ENCODE measurements at regions not wholly inside any gene's neighbourhood (a gene's known extent, or its start where the extent isn't known, plus 50 kb on each side); places are given as distances from the start of the nearest gene placed in this dataset.
A peak's percentile ranks its signal among the peaks of the same experiment; 100 is the strongest.
"Not testable (repeated sequence)": the region's sequence is repeated elsewhere in the genome, so short reads cannot be mapped to it uniquely, and the experiment has no call there.

DNA sequence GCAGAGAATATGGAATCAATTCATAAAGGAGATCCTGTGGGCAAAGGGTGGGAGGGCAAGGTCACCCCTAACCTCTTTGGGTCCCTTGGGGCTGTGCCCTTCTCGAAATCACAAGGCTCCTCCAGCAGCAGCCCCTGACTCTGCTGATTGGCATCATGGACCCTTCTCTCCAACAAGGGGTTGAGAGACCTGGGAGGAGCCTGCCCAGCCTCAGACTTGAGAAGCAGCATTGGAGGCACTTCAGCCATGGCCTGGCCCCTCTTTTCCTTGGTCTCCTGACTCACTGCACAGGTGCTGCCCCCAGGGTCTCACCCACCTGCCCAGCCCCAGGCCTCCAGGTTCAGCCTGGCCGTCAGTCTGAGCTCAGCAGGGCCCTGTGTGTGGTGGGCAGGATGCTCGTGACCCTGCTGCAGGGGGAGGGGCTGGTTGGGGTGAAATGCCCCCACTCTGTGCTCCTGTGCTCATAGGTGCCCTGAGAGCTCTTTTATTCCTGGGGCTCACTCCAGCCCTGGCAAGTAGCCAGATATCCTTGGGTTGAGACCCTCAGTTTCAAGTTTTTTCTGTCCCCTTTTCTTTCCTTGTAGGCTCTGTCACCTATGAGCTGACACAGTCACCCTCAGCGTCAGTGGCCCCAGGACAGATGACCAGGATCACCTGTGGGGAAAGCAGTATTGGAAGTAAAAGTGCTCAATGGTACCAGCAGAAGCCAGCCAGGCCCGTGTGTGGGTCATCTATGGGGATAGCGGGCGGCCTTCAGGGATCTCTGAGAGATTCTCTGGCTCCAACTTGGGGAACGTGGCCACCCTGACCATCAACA lies 110.8 kb downstream of the GGTLC2 start:
- TF ChIP-seq, protein P1, sequence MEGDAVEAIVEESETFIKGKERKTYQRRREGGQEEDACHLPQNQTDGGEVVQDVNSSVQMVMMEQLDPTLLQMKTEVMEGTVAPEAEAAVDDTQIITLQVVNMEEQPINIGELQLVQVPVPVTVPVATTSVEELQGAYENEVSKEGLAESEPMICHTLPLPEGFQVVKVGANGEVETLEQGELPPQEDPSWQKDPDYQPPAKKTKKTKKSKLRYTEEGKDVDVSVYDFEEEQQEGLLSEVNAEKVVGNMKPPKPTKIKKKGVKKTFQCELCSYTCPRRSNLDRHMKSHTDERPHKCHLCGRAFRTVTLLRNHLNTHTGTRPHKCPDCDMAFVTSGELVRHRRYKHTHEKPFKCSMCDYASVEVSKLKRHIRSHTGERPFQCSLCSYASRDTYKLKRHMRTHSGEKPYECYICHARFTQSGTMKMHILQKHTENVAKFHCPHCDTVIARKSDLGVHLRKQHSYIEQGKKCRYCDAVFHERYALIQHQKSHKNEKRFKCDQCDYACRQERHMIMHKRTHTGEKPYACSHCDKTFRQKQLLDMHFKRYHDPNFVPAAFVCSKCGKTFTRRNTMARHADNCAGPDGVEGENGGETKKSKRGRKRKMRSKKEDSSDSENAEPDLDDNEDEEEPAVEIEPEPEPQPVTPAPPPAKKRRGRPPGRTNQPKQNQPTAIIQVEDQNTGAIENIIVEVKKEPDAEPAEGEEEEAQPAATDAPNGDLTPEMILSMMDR (IDR thresholded peaks at IDR 0.05), result no peak
- Histone ChIP-seq H3K9me3 (no peaks in the 10 kb centered on the region), H3K4me3 (no peak overlapping the region), H3K4me1 (ENCODE audit: low read depth) (no peaks in the 10 kb centered on the region), H3K36me3 (ENCODE audit: low read depth) (no peaks in the 10 kb centered on the region)
- no peak for ATAC-seq
- no peak for DNase-seq
- intact Hi-C loops (cut with DNase I, micrococcal nuclease), result no loop called here

DNA sequence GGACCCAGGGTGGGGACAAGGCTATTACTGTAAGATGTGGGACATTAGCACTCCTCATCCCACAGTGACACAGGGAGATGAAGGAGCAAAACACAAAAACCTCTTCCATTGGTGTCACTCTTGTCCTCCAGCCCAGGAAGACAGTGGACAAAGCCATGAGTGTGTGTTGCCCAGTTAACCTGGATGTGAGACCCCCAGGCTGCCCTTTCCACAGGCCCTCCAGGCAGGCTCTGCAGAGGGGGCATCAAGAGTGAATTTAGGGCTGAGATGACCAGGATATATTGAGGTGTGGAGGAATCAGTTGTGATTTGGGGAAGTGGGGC lies 111.3 kb downstream of the GGTLC2 start:
- H3K4me3 ChIP-seq, result no peak overlapping the region
- DNase-seq (no peak), ATAC-seq (no peak)
- no peaks in the 10 kb centered on the region for H3K4me1 ChIP-seq (ENCODE audit: low read depth)
- intact Hi-C loops (cut with DNase I, micrococcal nuclease), result no loop called here
- no peaks in the 10 kb centered on the region for H3K36me3 ChIP-seq (ENCODE audit: low read depth)
- no peaks in the 10 kb centered on the region for H3K9me3 ChIP-seq
- TF ChIP-seq, protein P1 (IDR thresholded peaks at IDR 0.05), result no peak

DNA sequence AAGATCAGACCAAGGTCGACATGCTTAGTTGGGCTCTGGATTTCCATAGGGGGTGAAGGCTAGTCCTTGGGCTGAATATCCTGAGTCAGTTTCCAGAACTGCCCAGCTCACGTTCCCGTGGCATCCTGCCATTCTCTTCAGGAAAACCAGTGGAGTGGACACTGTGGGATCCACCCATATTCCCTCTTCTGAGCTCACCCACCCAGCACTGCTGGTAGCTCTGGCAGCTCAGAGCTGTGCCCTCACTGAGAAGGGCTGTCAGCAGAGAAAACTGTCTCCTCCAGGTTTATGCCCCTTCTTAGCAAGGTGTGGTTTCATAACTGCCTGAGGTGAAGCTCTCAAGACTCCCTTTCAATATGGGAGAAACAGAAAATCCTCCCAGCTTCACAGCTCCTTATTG lies 111.7 kb downstream of the GGTLC2 start:
- H3K9me3 ChIP-seq, result no peaks in the 10 kb centered on the region
- ATAC-seq, result no peak
- TF ChIP-seq, protein P1 (IDR thresholded peaks at IDR 0.05), result no peak
- no peaks in the 10 kb centered on the region for H3K4me1 ChIP-seq (ENCODE audit: low read depth)
- intact Hi-C loops (cut with DNase I, micrococcal nuclease), result no loop called here
- H3K4me3 ChIP-seq, result no peak overlapping the region
- no peaks in the 10 kb centered on the region for H3K36me3 ChIP-seq (ENCODE audit: low read depth)
- no peak for DNase-seq

DNA sequence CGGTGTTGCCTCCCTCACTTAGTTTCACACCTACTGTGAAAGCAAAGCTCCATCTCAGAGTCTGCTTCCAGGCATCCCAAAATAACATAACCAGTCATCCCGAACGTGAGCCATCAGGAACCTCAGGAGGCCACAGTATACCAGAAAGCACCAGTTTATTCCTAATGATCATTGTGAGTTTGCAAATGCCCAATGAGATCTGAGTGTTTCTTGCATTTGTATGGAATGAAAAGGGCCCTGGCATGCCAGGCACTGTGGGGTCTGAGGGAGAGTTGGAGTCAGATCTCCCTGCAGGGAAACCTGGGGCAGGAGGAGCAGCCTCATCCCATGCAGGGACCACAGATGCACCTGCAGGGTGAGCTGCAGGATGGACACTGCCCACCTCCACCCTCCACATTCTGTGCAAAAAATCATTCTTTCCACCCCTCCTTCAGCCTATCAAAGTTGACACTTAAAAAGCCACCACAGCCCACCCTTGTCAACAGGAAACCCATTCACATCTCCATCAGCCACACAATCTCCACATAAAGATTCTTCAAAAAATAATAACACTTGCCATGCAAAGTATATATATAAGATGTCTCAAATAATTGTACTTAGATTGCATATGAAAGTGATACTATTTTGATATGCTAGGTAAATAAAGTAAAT lies 112.3 kb downstream of the GGTLC2 start:
- H3K4me3 ChIP-seq; DNase-seq; H3K36me3 ChIP-seq (ENCODE audit: low read depth); H3K4me1 ChIP-seq (ENCODE audit: low read depth); intact Hi-C loops (cut with DNase I, micrococcal nuclease); H3K9me3 ChIP-seq; ATAC-seq: not testable (repeated sequence)

DNA sequence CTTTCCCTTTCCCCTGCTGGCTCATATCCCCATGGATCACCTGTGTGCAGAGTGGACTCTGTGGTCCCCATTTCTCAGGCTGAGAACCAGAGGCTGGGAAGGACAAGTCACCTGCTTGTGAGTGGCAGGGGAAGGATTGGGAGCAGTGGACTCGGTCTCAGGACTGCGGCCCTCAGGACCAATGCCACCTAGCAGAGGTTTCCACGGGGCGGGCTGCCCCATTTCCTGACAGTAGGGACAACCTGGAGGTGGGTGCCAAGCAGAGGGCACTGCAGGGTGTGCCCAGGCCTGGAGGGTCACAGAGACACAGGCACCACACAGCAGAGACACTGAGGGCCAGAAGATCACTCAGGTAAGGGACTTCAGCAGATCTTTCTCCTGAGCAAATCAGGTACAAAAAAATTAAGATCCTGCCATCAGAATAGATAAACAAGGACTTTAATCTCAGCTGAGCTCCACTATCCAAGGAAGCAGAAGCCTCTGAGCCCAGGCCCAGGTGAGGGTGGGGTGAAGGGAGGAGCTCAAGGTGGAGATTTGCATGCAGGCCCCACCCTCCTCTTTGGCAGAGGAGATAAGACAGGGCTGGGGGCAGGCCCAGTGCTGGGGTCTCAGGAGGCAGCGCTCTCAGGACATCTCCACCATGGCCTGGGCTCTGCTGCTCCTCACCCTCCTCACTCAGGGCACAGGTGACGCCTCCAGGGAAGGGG lies 113.8 kb downstream of the GGTLC2 start:
- H3K9me3 ChIP-seq; H3K4me1 ChIP-seq (ENCODE audit: low read depth); H3K36me3 ChIP-seq (ENCODE audit: low read depth); H3K4me3 ChIP-seq; DNase-seq; intact Hi-C loops (cut with DNase I, micrococcal nuclease): not testable (repeated sequence)
- peak; percentile 36 for ATAC-seq

DNA sequence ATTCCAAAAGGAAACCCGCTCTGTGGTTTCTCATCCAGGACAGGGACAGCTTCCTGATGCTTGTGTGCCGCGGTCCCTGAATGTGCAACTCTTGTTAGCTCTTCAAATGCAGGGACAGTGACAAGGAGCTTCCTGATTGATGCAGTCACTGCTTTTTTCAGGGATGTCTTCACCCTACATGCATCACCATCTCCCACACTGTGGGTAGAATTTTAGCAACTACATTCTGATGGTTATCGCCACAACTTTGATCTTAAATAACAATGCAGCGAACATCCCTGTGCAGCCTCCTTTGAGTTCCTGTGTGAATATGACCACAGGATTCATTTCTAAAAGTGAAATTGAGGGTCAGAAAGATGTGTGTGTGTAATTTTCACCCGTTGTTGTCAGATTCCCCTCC lies 115.0 kb downstream of the GGTLC2 start:
- H3K4me1 ChIP-seq (ENCODE audit: low read depth), result no peaks in the 10 kb centered on the region
- TF ChIP-seq, protein P1 (IDR thresholded peaks at IDR 0.05), result no peak
- no peaks in the 10 kb centered on the region for H3K9me3 ChIP-seq
- H3K4me3 ChIP-seq, result no peak overlapping the region
- intact Hi-C loops (cut with DNase I, micrococcal nuclease), result no loop called here
- H3K36me3 ChIP-seq (ENCODE audit: low read depth), result no peaks in the 10 kb centered on the region
- DNase-seq (no peak), ATAC-seq (no peak)
